GM19452 (cell line): ENCODE measurements at regions not wholly inside any gene's neighbourhood (a gene's known extent, or its start where the extent isn't known, plus 50 kb on each side); places are given as distances from the start of the nearest gene placed in this dataset.
"Not testable (repeated sequence)": the region's sequence is repeated elsewhere in the genome, so short reads cannot be mapped to it uniquely, and the experiment has no call there.

ENCODE experiments used
- ATAC-seq: cut with Tn5 transposase; IDR thresholded peaks from one replicate; pipeline ENCODE4 v1.9.1; 2021; ENCODE audit not compliant: unreplicated experiment

GRCh38 chr10:33965795-33966581 is 631.5 kb upstream of the NRP1 start:
- no peak for ATAC-seq

GRCh38 chr10:33963729-33964128 is 629.3 kb upstream of the NRP1 start:
- no peak for ATAC-seq

GRCh38 chr10:33956322-33956721 is 621.9 kb upstream of the NRP1 start:
- not testable (repeated sequence) for ATAC-seq

GRCh38 chr10:33955676-33956075 is 621.2 kb upstream of the NRP1 start:
- no peak for ATAC-seq

- ATAC-seq, result no peak
Observed at GRCh38 chr10:33952692-33953360, 618.4 kb upstream of the NRP1 start.

GRCh38 chr10:33950206-33950605 is 615.7 kb upstream of the NRP1 start:
- ATAC-seq, result no peak

GRCh38 chr10:33947544-33947943 is 613.1 kb upstream of the NRP1 start:
- ATAC-seq, result no peak

GRCh38 chr10:33945051-33945450 is 610.6 kb upstream of the NRP1 start:
- no peak for ATAC-seq

GRCh38 chr10:33942508-33942907 is 608.0 kb upstream of the NRP1 start:
- ATAC-seq, result no peak

GRCh38 chr10:33939892-33940291 is 605.4 kb upstream of the NRP1 start:
- ATAC-seq, result no peak

- no peak for ATAC-seq
Observed at GRCh38 chr10:33939410-33939809, 604.9 kb upstream of the NRP1 start.

GRCh38 chr10:33938001-33938400 is 603.5 kb upstream of the NRP1 start:
- no peak for ATAC-seq

- ATAC-seq, result no peak
Observed at GRCh38 chr10:33937036-33937730, 602.7 kb upstream of the NRP1 start.

GRCh38 chr10:33935350-33935749 is 600.9 kb upstream of the NRP1 start:
- ATAC-seq, result no peak

GRCh38 chr10:33930079-33930478 is 595.6 kb upstream of the NRP1 start:
- ATAC-seq, result no peak

- ATAC-seq, result no peak
Observed at GRCh38 chr10:33927347-33927746, 592.9 kb upstream of the NRP1 start.

- no peak for ATAC-seq
Observed at GRCh38 chr10:33921970-33922605, 587.6 kb upstream of the NRP1 start.

- ATAC-seq, result no peak
Observed at GRCh38 chr10:33920351-33920750, 585.9 kb upstream of the NRP1 start.

- no peak for ATAC-seq
Observed at GRCh38 chr10:33919244-33919643, 584.8 kb upstream of the NRP1 start.

GRCh38 chr10:33917069-33917780 is 582.8 kb upstream of the NRP1 start:
- no peak for ATAC-seq

GRCh38 chr10:33914746-33915145 is 580.3 kb upstream of the NRP1 start:
- ATAC-seq, result no peak
